ENCODE measurements at regions not wholly inside any gene's neighbourhood (a gene's known extent, or its start where the extent isn't known, plus 50 kb on each side); places are given as distances from the start of the nearest gene placed in this dataset.

DNA sequence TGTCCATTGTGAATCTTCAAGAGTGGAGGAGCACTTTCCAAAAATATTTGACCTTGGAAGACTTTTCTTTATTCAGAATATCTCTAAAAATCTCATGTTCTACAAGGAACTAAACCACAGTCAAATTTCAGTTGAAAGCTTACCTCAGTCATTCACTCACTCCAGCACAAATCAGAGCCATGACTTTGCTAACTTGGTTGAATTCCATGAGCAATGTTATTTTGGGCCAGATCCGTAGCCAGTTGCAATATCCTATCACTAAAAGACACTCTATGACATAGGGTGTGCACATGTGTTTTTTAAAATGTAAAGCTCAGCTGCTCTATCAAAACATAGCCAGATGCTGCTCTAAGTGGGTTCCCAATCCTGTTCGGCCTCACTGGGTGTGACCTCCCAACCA is 156.1 kb upstream of the ANKRD55 start:
- Histone ChIP-seq H3K36me3 (no peaks in the 10 kb centered on the region), H3K4me3 (no peak overlapping the region), H3K27ac (no peak overlapping the region), H3K9me3 (no peaks in the 10 kb centered on the region), H3K27me3 (no peaks in the 10 kb centered on the region), H3K4me1 (no peaks in the 10 kb centered on the region)
- DNase-seq (no peak), ATAC-seq (no peak)
- in situ Hi-C loops (cut with MboI; ENCODE audit: low sequenced_read_pairs in 4 of 4) = no loop called here
- no peak for TF ChIP-seq POLR2A (IDR thresholded peaks at IDR 0.05)
- TF ChIP-seq, protein P1, sequence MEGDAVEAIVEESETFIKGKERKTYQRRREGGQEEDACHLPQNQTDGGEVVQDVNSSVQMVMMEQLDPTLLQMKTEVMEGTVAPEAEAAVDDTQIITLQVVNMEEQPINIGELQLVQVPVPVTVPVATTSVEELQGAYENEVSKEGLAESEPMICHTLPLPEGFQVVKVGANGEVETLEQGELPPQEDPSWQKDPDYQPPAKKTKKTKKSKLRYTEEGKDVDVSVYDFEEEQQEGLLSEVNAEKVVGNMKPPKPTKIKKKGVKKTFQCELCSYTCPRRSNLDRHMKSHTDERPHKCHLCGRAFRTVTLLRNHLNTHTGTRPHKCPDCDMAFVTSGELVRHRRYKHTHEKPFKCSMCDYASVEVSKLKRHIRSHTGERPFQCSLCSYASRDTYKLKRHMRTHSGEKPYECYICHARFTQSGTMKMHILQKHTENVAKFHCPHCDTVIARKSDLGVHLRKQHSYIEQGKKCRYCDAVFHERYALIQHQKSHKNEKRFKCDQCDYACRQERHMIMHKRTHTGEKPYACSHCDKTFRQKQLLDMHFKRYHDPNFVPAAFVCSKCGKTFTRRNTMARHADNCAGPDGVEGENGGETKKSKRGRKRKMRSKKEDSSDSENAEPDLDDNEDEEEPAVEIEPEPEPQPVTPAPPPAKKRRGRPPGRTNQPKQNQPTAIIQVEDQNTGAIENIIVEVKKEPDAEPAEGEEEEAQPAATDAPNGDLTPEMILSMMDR (IDR thresholded peaks at IDR 0.05 in 4 of 5, conservative IDR thresholded peaks at IDR 0.05 in 1 of 5) = no peak
- intact Hi-C loops (cut with DNase I; ENCODE audit: low total_unique reads) = no loop called here

DNA sequence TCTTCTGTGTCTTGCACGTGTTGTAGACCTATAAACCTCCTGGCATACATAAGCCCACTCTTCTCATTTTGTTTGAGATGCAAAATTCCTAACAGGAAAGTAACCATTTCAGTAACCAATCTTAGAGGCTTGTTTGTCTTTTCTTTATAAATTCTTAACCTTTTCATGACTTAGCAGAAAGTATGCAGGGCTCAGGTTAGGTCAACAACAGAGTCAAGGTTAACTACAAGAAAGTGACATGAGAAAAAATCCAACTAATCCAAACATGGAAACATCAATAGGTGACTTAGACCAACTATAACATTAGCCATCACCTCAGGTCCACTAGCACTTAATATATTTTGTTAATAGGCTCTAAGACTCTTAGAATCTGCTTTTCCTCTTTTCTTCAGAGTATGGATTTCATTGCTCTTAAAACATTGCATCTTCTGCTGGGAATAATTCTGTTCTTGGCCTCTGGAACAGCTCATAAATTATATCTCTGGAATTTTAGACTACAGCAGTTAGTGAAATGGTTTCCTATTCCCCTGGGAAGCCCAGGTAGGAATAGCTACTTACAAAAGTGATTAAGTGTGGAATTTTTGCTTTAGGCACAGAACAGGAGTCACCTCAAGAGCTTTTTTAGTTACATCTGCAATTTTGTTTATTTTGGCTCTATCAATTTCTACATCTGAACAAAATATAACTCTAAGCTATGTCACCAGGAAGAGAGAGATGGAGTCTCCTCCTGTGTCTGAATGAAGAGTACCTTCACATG is 155.3 kb upstream of the ANKRD55 start:
- Histone ChIP-seq H3K4me3 (no peak overlapping the region), H3K36me3 (no peaks in the 10 kb centered on the region), H3K4me1 (no peaks in the 10 kb centered on the region), H3K27ac (no peak overlapping the region), H3K27me3 (no peaks in the 10 kb centered on the region), H3K9me3 (no peaks in the 10 kb centered on the region)
- no peak for DNase-seq
- no peak for ATAC-seq
- in situ Hi-C loops (cut with MboI; ENCODE audit: low sequenced_read_pairs in 4 of 4) (no loop called here), intact Hi-C loops (cut with DNase I; ENCODE audit: low total_unique reads) (no loop called here)
- no peak for TF ChIP-seq POLR2A (IDR thresholded peaks at IDR 0.05)
- TF ChIP-seq, protein P1 (IDR thresholded peaks at IDR 0.05 in 4 of 5, conservative IDR thresholded peaks at IDR 0.05 in 1 of 5) = no peak

DNA sequence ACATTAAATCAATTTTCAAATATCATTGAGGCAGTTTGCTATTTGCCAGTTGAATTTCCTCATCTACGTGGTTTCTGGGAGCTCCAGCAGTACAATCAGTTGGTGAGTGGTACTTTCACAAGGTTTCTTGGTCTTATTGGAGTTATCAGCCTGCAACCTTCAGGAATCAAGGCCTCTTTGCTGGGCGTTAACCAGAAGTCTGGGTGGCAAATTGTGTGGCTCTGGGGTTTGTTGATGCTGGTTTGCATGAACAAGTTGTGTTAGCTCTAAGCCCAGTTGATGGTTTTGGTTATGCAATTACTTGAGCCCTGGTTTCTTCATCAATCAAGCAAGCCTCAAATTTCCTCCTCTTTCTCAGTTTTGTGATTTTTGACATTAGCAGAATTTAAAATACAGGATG is 152.9 kb upstream of the ANKRD55 start:
- Histone ChIP-seq H3K27ac (no peak overlapping the region), H3K4me3 (no peak overlapping the region)

DNA sequence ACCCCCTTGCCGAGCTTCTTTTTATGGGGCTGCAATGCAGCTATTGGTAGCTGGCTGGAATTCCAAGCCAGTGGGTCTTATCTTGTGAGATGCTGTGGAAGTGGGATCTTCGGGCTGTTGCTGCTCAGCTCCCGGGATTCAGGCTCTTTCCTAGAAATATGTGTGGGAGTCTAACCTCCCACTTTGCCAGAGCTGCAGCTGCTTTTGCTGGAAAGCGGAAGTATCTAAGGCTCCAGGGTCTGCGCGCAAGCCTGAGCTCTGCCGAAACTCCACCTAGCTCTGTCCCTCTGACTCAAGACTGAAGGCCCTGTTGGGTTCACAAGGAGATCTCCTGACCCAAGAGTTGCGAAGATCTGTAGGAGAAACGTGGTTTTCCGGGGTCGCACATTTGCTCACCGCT is 151.1 kb upstream of the ANKRD55 start:
- no peak for ATAC-seq
- no peak overlapping the region for H3K4me3 ChIP-seq
- H3K36me3 ChIP-seq = no peaks in the 10 kb centered on the region
- H3K9me3 ChIP-seq = no peaks in the 10 kb centered on the region
- DNase-seq = no peak
- no peak for TF ChIP-seq POLR2A (IDR thresholded peaks at IDR 0.05)
- TF ChIP-seq, protein P1 (IDR thresholded peaks at IDR 0.05 in 4 of 5, conservative IDR thresholded peaks at IDR 0.05 in 1 of 5) = no peak
- intact Hi-C loops (cut with DNase I; ENCODE audit: low total_unique reads) = no loop called here
- in situ Hi-C loops (cut with MboI; ENCODE audit: low sequenced_read_pairs in 4 of 4) = no loop called here
- no peaks in the 10 kb centered on the region for H3K27me3 ChIP-seq
- H3K27ac ChIP-seq = no peak overlapping the region
- no peaks in the 10 kb centered on the region for H3K4me1 ChIP-seq

More for the DNA sequence above, 152.9 kb upstream of the ANKRD55 start:
- Histone ChIP-seq H3K27me3 (no peaks in the 10 kb centered on the region), H3K4me1 (no peaks in the 10 kb centered on the region), H3K9me3 (no peaks in the 10 kb centered on the region), H3K36me3 (no peaks in the 10 kb centered on the region)
- ATAC-seq (no peak), DNase-seq (no peak)
- intact Hi-C loops (cut with DNase I; ENCODE audit: low total_unique reads) (no loop called here), in situ Hi-C loops (cut with MboI; ENCODE audit: low sequenced_read_pairs in 4 of 4) (no loop called here)
- TF ChIP-seq, protein P1 (IDR thresholded peaks at IDR 0.05 in 4 of 5, conservative IDR thresholded peaks at IDR 0.05 in 1 of 5) = no peak
- TF ChIP-seq POLR2A (IDR thresholded peaks at IDR 0.05) = no peak

DNA sequence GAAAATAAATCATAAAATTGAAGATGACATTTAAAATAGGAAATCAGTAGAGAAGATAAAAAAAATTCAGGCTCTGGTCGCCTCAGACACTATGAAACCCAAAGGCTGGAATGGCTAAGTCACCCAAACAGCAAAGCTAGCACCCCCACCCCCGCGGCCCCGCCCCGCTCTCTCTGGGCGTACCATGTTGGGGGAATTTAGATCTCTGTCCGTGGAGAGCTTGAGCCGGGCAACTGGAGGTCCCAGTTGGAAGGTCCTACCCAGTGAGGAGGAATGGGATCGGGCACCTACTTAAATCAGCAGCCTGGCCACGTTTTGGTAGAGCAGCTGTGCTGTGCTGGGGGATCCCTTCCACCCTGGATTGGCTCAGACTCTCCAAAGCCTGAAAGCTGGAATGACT is 150.6 kb upstream of the ANKRD55 start:
- H3K36me3 ChIP-seq = no peaks in the 10 kb centered on the region
- no peak overlapping the region for H3K4me3 ChIP-seq
- DNase-seq (no peak), ATAC-seq (no peak)
- H3K27me3 ChIP-seq = no peaks in the 10 kb centered on the region
- no peaks in the 10 kb centered on the region for H3K4me1 ChIP-seq
- intact Hi-C loops (cut with DNase I; ENCODE audit: low total_unique reads) = no loop called here
- in situ Hi-C loops (cut with MboI; ENCODE audit: low sequenced_read_pairs in 4 of 4) = no loop called here
- H3K9me3 ChIP-seq = no peaks in the 10 kb centered on the region
- H3K27ac ChIP-seq = no peak overlapping the region
- no peak for TF ChIP-seq POLR2A (IDR thresholded peaks at IDR 0.05)

Measured in gastrocnemius medialis (tissue), 4 donors.